Activated CD8-positive, alpha-beta T cell treated with anti-CD3 and anti-CD28 coated beads, Interleukin-2, amount 10 ng/mL, durations not matched to agents 7 days and 5 days (primary cell): ENCODE measurements at regions not wholly inside any gene's neighbourhood (a gene's known extent, or its start where the extent isn't known, plus 50 kb on each side); places are given as distances from the start of the nearest gene placed in this dataset.
"Not testable (repeated sequence)": the region's sequence is repeated elsewhere in the genome, so short reads cannot be mapped to it uniquely, and the experiment has no call there.

Source experiments
- ATAC-seq: fragments of 150-1000 bp; cut with Tn5 transposase; one replicate; pipeline ENCODE4 v1.10.0; 2021; ENCODE audit warnings: moderate library complexity
- CTCF ChIA-PET: fragments of 350-600 bp; sonication (Branson Sonifier 250); formaldehyde crosslinking; loops from one replicate; lab custom pipeline; 2021; ENCODE audit warnings: antibody characterized with exemption; lab: Charles Lee
- POLR2A ChIA-PET: fragments of 350-600 bp; sonication (Branson Sonifier 250); formaldehyde crosslinking; loops from one replicate; lab custom pipeline; 2021; ENCODE audit warnings: antibody characterized with exemption; lab: Charles Lee
- DNase-seq: peaks from one replicate; pipeline ENCODE4 v3.0.0-alpha.2; 2020
- H3K27ac Mint-ChIP-seq: one replicate; pipeline ENCODE4 v1.8.0; 2021; ENCODE audit warnings: mild to moderate bottlenecking, mixed read lengths
- H3K27me3 Mint-ChIP-seq: one replicate; pipeline ENCODE4 v1.8.0; 2021; ENCODE audit warnings: low read depth, mixed read lengths
- H3K36me3 Mint-ChIP-seq: one replicate; pipeline ENCODE4 v1.8.0; 2021; ENCODE audit warnings: low read depth, mixed read lengths
- H3K4me1 Mint-ChIP-seq: one replicate; pipeline ENCODE4 v1.8.0; 2021; ENCODE audit warnings: low read depth, mixed read lengths
- H3K4me3 Mint-ChIP-seq: one replicate; pipeline ENCODE4 v1.8.0; 2021; ENCODE audit warnings: mild to moderate bottlenecking, mixed read lengths
- H3K9me3 Mint-ChIP-seq: one replicate; pipeline ENCODE4 v1.8.0; 2022; ENCODE audit warnings: mixed read lengths; ENCODE audit not compliant: insufficient read depth

DNA sequence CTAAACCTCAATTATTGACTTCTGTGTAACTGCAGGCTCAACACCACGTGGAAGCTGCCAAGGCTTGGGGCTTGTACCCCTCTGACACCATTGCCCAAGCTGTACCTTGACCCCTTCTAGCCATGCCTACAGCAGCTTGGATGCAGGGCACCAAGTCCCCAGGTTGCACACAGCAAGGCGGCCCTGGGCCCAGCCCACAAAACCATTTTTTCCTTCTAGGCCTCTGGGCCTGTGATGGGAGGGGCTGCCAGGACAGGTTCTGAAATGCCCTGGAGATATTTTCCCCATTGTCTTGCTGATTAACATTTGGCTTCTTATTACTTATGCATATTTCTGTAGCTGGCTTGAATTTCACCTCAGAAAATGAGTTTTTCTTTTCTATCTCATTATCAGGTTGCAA is 610.0 kb upstream of the LRRN3 start:
- Mint-ChIP-seq H3K27me3 (no peaks in the 10 kb centered on the region), H3K4me1 (no peaks in the 10 kb centered on the region), H3K36me3 (peaks cover 2% of the 10 kb centered on the region), H3K9me3 (peaks cover 10% of the 10 kb centered on the region), H3K27ac (no peak overlapping the region), H3K4me3 (no peak overlapping the region)
- DNase-seq, result no peak
- no peak for ATAC-seq
- ChIA-PET CTCF (no interaction called here), POLR2A (no interaction called here)

DNA sequence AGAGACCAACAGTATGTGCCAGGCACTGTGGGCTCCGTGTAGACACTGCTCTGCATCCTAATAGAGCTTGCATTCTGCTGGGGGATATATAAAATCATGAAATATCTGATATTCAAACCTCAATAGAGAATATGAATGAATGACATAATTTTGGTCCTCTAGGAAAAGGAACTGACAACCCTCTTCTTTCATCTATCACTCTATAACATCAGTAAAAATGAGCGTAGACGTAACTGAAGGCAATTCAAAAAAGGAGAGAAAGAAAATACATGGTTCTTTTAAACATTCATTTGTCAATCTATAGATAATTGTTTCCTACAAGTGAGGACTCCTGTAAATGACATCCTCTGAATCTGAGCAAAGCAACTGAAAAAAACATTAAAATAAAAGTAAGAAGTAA is 607.4 kb upstream of the LRRN3 start:
- Mint-ChIP-seq H3K27ac (no peak overlapping the region), H3K36me3 (peaks cover 2% of the 10 kb centered on the region), H3K4me1 (no peaks in the 10 kb centered on the region), H3K4me3 (no peak overlapping the region), H3K27me3 (no peaks in the 10 kb centered on the region), H3K9me3 (peaks cover 10% of the 10 kb centered on the region)
- ChIA-PET CTCF (interaction anchor here (0.6 kb wide), 1 partner anchor 489 kb away, joined by 3 read pairs; no protein-coding TSS in a partner anchor), POLR2A (no interaction called here)
- ATAC-seq (no peak), DNase-seq (no peak)

DNA sequence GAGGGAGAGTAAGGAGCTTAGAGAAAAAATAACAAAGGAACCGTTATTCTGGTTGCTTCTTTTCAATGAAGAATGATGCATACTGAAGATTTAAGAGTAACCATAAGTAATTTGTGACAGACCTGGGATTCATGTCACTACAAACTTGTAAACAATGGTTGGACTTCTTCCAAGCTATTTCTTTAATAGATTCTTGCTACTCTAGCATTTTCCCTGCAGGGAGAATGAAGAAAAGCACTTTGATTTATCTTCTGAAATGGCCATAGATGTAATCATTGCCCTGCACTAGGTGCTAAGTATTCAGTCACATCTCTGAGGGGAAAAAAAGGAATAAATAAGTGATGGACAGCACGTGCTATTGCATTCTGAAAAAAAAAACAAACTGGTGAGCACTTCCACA is 606.6 kb upstream of the LRRN3 start:
- Mint-ChIP-seq H3K9me3 (peaks cover 2% of the 10 kb centered on the region), H3K4me1 (no peaks in the 10 kb centered on the region), H3K27me3 (no peaks in the 10 kb centered on the region), H3K4me3 (no peak overlapping the region), H3K27ac (no peak overlapping the region), H3K36me3 (peaks cover 2% of the 10 kb centered on the region)
- CTCF ChIA-PET, result interaction anchor here (0.6 to 1.2 kb wide), 2 partner anchors 18 to 488 kb away, joined by 3 read pairs; no protein-coding TSS in a partner anchor
- ATAC-seq, result no peak
- POLR2A ChIA-PET, result no interaction called here
- no peak for DNase-seq

DNA sequence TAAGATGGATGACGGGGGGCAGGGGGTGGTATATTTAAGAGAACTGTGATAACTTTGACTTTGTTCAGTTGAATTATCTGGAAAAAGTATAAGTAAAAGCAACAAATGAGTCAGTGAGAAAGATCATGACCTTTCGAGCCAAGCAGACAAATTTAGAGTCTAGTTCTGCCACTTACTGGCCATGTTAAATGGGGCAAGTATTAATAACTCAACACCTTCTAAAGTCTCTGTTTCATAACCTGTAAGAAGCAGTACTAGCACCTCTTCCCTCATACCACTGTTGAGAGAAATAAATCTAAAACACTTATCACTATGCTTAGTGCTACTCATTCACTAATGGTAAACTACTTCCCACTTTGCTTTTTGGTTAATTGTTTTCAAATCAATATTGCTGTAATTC is 604.4 kb upstream of the LRRN3 start:
- H3K4me1 Mint-ChIP-seq, result no peaks in the 10 kb centered on the region
- H3K27ac Mint-ChIP-seq, result no peak overlapping the region
- no peak overlapping the region for H3K4me3 Mint-ChIP-seq
- DNase-seq (no peak), ATAC-seq (no peak)
- CTCF ChIA-PET, result no interaction called here
- no peaks in the 10 kb centered on the region for H3K36me3 Mint-ChIP-seq
- H3K27me3 Mint-ChIP-seq, result no peaks in the 10 kb centered on the region
- POLR2A ChIA-PET, result no interaction called here
- no peaks in the 10 kb centered on the region for H3K9me3 Mint-ChIP-seq

DNA sequence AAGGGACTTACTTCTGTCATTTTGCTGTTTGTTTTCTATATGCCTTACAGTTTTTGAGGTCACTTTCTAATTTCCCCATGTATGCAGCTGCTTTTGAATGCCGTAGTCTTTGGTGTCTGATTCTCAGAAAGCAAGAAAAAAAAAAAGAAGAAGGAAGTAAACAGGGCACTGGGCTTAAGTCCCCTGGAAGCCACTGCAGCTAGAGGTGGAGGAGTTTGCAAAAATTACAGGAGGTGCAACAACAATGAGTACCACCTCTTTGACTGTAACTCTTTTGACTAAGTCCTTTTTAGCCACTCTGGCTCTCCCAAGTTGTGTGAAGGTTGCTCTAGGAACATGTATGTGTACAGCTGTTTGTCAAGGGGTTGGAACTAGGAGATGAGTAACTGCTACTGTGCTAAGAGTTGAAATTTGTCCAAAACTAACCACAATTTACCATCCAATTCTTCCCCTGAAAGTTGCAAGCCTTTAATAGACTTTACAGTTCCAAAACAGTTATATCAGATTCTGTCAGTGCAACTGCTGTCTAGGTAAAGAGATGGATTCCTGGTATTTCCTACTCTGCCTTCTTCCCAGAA is 588.0 kb upstream of the LRRN3 start:
- ATAC-seq (no peak), DNase-seq (no peak)
- H3K9me3 Mint-ChIP-seq, result no peaks in the 10 kb centered on the region
- ChIA-PET POLR2A (no interaction called here), CTCF (interaction anchor here (1.0 kb wide), 1 partner anchor 18 kb away, joined by 3 read pairs; no protein-coding TSS in a partner anchor)
- H3K36me3 Mint-ChIP-seq, result no peaks in the 10 kb centered on the region
- no peak overlapping the region for H3K4me3 Mint-ChIP-seq
- no peaks in the 10 kb centered on the region for H3K27me3 Mint-ChIP-seq
- no peak overlapping the region for H3K27ac Mint-ChIP-seq
- peaks cover 9% of the 10 kb centered on the region for H3K4me1 Mint-ChIP-seq

DNA sequence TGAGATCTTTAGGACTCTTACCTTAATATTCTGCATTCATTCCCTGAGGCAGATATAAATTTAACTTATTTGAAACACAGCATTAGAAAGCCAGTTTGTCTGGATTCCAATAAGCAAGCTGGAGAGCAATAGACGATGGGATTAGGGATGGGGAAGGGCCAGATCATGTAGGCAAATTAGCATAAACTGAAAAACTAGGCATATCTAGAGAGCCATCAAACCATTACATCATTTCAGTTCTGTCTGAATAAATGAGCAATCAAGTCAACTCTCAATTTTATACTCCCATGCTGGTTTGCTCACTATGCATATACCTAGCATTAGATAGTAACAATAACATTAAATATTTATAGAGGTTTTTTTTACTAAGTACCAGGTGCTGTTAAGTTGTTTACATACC is 583.6 kb upstream of the LRRN3 start:
- DNase-seq (no peak), ATAC-seq (no peak)
- Mint-ChIP-seq H3K27ac (no peak overlapping the region), H3K9me3 (no peaks in the 10 kb centered on the region), H3K4me3 (no peak overlapping the region), H3K27me3 (no peaks in the 10 kb centered on the region), H3K36me3 (no peaks in the 10 kb centered on the region), H3K4me1 (peaks cover 9% of the 10 kb centered on the region)
- ChIA-PET CTCF (no interaction called here), POLR2A (no interaction called here)

DNA sequence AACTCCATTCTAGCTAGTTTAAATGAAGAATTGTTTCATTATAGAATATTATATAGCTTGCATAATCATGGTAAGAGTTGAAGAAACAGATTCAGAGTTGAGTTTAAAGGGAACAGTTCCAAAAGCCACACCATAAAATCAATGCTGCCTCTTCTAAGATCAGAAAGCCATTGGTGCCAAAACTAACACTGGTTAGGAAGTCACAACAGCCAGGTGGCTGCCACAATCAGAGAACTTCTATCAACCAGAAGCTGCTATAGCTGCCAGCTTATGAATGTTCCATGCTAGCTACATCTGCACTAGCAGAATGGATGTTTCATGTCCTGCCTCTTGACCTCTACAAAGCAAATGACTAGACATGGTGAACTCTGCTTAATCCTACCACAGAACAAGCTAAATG is 583.1 kb upstream of the LRRN3 start:
- Mint-ChIP-seq H3K27me3 (no peaks in the 10 kb centered on the region), H3K4me1 (peaks cover 5% of the 10 kb centered on the region), H3K27ac (no peak overlapping the region), H3K9me3 (no peaks in the 10 kb centered on the region), H3K4me3 (no peak overlapping the region), H3K36me3 (no peaks in the 10 kb centered on the region)
- ChIA-PET CTCF (no interaction called here), POLR2A (no interaction called here)
- DNase-seq, result no peak
- no peak for ATAC-seq

DNA sequence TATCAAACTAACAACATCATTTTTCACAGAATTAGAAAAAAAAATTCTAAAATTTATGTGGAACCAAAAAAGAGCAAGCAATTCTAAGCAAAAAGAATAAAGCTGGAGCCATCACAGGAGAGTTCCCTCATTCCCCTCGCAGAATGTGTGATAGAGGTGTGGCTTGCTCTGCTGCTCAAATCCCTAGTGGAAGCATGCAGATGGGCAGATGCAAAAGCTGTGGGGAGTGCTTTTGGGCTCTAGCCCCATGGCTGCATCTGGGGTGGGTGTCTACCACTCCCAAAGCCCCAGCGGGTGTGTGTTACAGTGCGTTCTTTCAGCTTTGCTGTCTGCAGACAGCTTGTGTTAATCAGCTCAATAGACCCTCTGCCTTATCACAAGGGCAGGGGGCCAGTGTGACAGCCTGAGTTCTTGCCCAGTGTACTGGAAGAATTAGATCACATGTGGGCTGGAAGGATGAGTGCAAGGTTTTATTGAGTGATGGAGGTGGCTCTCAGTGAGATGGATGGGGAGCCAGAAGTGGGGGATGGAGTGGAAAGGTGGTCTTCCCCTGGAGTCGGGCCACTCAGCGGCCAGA is 575.9 kb upstream of the LRRN3 start:
- H3K4me1 Mint-ChIP-seq, CTCF ChIA-PET, DNase-seq: not testable (repeated sequence)

DNA sequence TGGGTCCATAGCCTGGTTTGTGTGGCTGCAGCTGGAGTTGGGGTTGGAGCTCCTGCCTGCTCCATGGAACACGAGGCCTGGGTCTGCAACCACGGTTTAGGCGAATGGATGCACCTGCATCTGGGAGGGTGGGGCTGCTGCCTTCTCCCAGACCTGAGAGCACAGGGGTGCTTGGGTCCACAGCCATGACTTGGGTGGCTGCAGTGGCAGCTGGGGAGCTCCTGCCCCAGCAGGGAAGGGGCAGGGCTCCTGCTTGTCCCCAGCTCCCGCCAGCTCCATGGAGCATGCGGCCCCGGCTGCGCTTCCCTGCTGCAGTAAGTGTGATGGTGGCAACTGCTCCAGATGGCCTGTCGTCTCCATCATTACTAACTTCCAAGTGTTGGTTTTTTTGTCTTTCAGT is 571.1 kb upstream of the LRRN3 start:
- no peaks in the 10 kb centered on the region for H3K9me3 Mint-ChIP-seq
- CTCF ChIA-PET, result no interaction called here
- DNase-seq (no peak), ATAC-seq (no peak)
- no peak overlapping the region for H3K4me3 Mint-ChIP-seq
- H3K27me3 Mint-ChIP-seq, result peaks cover 6% of the 10 kb centered on the region
- H3K36me3 Mint-ChIP-seq, result no peaks in the 10 kb centered on the region
- POLR2A ChIA-PET, result no interaction called here
- H3K27ac Mint-ChIP-seq, result no peak overlapping the region
- H3K4me1 Mint-ChIP-seq, result no peaks in the 10 kb centered on the region

More for the DNA sequence above, 575.9 kb upstream of the LRRN3 start:
- H3K4me3 Mint-ChIP-seq, H3K36me3 Mint-ChIP-seq, ATAC-seq, H3K9me3 Mint-ChIP-seq, H3K27ac Mint-ChIP-seq, H3K27me3 Mint-ChIP-seq, POLR2A ChIA-PET: not testable (repeated sequence)

DNA sequence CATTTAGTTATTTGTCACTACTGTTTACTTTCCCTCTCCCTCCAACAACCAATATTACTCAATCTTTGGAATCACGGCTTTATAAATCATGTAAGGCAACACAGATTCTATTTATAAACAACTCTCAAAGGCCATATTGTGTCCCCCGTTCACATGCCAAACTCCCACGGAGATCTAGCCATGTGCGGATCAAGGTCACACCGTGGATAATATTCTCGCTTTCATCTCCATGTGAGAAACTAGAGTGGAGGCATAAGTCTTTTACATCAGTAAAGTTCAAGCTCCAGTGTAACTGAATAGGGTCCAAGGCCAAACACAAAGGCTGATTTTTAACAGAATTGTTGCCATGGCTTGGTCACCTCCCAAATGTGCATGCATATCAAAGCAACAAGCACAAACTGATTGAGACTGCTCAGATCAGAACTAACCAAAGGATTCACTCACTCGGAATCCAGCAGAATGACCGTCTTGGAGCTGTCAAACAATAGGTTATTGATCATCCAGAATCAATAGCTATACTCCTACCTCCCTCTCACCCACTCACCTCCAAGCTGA is 569.5 kb upstream of the LRRN3 start:
- POLR2A ChIA-PET, result no interaction called here
- DNase-seq, result no peak
- no peaks in the 10 kb centered on the region for H3K9me3 Mint-ChIP-seq
- no peak overlapping the region for H3K27ac Mint-ChIP-seq
- peaks cover 3% of the 10 kb centered on the region for H3K27me3 Mint-ChIP-seq
- H3K4me3 Mint-ChIP-seq, result no peak overlapping the region
- H3K36me3 Mint-ChIP-seq, result no peaks in the 10 kb centered on the region
- no peak for ATAC-seq
- CTCF ChIA-PET, result no interaction called here
- H3K4me1 Mint-ChIP-seq, result no peaks in the 10 kb centered on the region

DNA sequence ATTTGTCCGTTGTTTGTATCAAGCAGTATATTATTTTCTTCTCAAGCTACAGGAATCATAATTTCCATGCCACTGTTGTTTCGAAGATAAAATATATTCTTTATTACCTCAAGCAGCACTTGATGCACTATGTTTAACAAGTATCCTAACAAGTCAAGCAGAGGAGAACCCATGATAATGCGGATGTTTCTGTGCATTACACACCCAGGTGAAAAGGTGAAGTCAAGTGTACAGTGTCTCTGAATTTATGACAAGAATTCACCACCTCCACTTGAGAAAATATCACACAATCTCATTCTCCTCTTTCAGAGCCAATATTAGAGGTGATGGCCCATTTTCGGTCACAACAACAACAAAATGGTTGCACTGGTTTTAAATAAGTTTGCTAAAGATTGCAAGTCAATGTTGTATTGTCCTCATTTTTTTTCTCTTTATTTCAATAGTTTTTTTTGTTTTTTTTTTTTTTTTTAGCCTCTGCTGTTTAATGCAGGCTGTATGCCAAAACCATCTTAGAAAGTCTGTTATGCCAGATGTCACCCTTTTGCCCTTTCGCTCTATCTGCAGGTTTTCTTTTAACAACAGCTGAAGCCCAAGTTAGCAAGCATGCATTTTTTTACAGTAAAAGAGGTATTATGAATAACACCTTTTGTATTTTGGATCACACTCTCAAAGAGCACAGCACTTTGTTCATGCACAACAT is 568.7 kb upstream of the LRRN3 start:
- H3K27me3 Mint-ChIP-seq, result peaks cover 2% of the 10 kb centered on the region
- H3K4me3 Mint-ChIP-seq, result no peak overlapping the region
- ATAC-seq (no peak), DNase-seq (no peak)
- POLR2A ChIA-PET, result no interaction called here
- no peaks in the 10 kb centered on the region for H3K9me3 Mint-ChIP-seq
- H3K4me1 Mint-ChIP-seq, result no peaks in the 10 kb centered on the region
- H3K27ac Mint-ChIP-seq, result no peak overlapping the region
- H3K36me3 Mint-ChIP-seq, result no peaks in the 10 kb centered on the region
- CTCF ChIA-PET, result no interaction called here

DNA sequence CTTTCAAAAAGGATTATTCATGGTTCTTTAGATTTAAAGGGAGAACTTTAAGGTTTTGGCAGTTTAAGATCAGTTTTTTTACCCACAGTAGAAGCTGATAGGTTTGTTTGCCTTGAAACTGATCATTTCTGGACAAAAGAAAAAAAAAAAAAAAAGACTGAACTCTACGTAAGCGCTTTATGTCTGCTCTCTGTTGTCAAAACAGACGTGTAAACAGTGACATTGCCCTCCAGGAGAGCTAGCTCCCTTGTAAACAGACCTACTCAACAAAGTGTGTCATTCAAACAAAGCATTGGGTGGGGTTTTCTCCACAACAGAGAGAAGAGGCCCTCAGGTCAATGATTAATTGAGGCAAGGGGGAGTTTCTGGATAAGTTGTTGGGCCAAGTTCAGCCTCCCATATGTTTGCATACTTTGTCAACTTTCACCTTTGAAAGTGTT is 568.1 kb upstream of the LRRN3 start:
- H3K9me3 Mint-ChIP-seq, result no peaks in the 10 kb centered on the region
- DNase-seq (no peak), ATAC-seq (no peak)
- no peak overlapping the region for H3K27ac Mint-ChIP-seq
- no peak overlapping the region for H3K4me3 Mint-ChIP-seq
- no peaks in the 10 kb centered on the region for H3K27me3 Mint-ChIP-seq
- ChIA-PET POLR2A (no interaction called here), CTCF (no interaction called here)
- H3K4me1 Mint-ChIP-seq, result no peaks in the 10 kb centered on the region
- no peaks in the 10 kb centered on the region for H3K36me3 Mint-ChIP-seq
